Parathyroid adenoma (tissue), 2 donors: ENCODE measurements at regions not wholly inside any gene's neighbourhood (a gene's known extent, or its start where the extent isn't known, plus 50 kb on each side); places are given as distances from the start of the nearest gene placed in this dataset.

Experiments used
- H2AFZ ChIP-seq: fragments of 300-600 bp; sonication (generic); one replicate; pipeline ENCODE4 v1.7.0; 2017; ENCODE audit warnings: antibody characterized with exemption, mild to moderate bottlenecking
- H3K27ac ChIP-seq: fragments of 300-600 bp; sonication (generic); one replicate; pipeline ENCODE4 v1.7.0; 2017
- H3K27me3 ChIP-seq: fragments of 300-600 bp; sonication (generic); one replicate; pipeline ENCODE4 v1.7.0; 2017; ENCODE audit warnings: low read length; ENCODE audit not compliant: control insufficient read depth, insufficient read depth
- H3K36me3 ChIP-seq: fragments of 300-600 bp; sonication (generic); one replicate; pipeline ENCODE4 v1.7.0; 2017; ENCODE audit warnings: low read length; ENCODE audit not compliant: control insufficient read depth, insufficient read depth
- H3K4me1 ChIP-seq: fragments of 300-600 bp; sonication (generic); one replicate; pipeline ENCODE4 v1.7.0; 2017; ENCODE audit warnings: control low read depth
- H3K4me2 ChIP-seq: fragments of 300-600 bp; sonication (generic); one replicate; pipeline ENCODE4 v1.7.0; 2017; ENCODE audit warnings: low read length
- H3K4me3 ChIP-seq: fragments of 300-600 bp; sonication (generic); one replicate; pipeline ENCODE4 v1.7.0; 2017; ENCODE audit warnings: low read depth, low read length
- H3K79me2 ChIP-seq: fragments of 300-600 bp; sonication (generic); one replicate; pipeline ENCODE4 v1.7.0; 2017; ENCODE audit warnings: control low read depth
- H3K9ac ChIP-seq: fragments of 300-600 bp; sonication (generic); one replicate; pipeline ENCODE4 v1.7.0; 2017; ENCODE audit warnings: mild to moderate bottlenecking
- H3K9me3 ChIP-seq: fragments of 300-600 bp; sonication (generic); one replicate; pipeline ENCODE4 v1.7.0; 2017; ENCODE audit warnings: low read length; ENCODE audit not compliant: control insufficient read depth
- TF ChIP-seq, protein P1 (sequence below): fragments of 300-600 bp; sonication (generic); IDR thresholded peaks from one replicate; pipeline ENCODE4 v1.7.0; 2017; ENCODE audit warnings: antibody characterized with exemption, mild to moderate bottlenecking
- donor health status: primary hyperparathyroidism.

DNA sequence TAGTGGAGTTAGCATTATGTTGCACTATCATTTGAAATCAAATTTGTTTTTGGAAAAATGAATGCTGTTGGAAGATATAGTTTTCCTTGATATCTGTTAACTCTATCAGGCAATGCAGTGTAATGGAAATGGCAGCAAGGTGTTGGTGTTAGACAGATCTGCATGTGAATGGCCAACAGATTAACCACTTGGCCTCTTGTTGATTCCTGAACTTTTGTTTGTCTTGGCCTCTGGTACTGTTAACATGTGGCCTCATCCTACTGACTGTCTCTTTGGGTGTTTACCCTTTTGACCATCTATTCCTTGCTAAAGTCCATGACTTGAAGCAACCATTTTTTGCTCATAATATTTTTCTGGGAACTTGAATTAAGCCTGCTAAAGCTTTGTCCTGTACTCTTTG, 110.2 kb upstream of the CDH2 start:
- Histone ChIP-seq H3K27me3 (no peaks in the 10 kb centered on the region), H2AFZ (no peak overlapping the region), H3K4me2 (no peak overlapping the region), H3K36me3 (no peaks in the 10 kb centered on the region), H3K27ac (no peak overlapping the region), H3K79me2 (no peaks in the 10 kb centered on the region), H3K9me3 (no peaks in the 10 kb centered on the region), H3K4me1 (no peaks in the 10 kb centered on the region), H3K9ac (no peak overlapping the region), H3K4me3 (no peak overlapping the region)
- TF ChIP-seq, protein P1, sequence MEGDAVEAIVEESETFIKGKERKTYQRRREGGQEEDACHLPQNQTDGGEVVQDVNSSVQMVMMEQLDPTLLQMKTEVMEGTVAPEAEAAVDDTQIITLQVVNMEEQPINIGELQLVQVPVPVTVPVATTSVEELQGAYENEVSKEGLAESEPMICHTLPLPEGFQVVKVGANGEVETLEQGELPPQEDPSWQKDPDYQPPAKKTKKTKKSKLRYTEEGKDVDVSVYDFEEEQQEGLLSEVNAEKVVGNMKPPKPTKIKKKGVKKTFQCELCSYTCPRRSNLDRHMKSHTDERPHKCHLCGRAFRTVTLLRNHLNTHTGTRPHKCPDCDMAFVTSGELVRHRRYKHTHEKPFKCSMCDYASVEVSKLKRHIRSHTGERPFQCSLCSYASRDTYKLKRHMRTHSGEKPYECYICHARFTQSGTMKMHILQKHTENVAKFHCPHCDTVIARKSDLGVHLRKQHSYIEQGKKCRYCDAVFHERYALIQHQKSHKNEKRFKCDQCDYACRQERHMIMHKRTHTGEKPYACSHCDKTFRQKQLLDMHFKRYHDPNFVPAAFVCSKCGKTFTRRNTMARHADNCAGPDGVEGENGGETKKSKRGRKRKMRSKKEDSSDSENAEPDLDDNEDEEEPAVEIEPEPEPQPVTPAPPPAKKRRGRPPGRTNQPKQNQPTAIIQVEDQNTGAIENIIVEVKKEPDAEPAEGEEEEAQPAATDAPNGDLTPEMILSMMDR: no peak

DNA sequence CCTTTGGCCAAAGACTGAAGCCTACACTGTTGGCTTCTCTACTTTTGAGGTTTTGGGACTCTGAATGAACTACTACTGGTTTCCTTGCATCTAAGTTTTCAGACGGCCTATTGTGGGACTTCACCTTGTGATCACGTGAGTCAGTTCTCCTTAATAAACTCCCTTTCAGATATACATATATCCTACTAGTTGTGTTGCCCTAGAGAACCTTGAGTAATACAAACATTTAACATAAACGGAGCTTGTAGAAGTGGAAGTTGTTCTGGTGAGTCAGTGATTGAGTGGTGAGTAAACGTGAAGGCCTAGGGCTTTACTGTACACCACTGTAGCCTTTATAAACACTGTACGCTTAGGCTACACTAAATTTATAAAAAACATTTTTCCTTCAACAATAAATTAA, 107.2 kb upstream of the CDH2 start:
- H2AFZ ChIP-seq: no peak overlapping the region

DNA sequence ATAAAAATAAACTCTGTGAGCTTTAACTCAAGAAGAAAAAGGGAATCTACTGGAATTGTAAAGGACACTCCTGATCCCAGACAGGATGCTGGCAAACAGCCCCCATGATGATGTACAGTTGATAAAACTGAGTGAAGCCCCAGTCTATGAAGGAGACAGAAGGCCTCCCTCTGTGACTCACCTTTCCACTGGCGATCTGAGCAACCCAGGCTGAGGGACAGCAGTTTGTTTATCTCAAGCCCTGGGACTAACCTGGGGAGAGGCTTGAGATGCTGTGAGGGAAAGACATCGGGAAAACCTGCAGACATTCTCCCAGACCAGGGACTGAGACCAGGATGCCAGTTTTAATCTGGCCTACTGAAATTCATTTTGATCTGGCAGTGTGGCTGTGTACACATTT, 104.5 kb upstream of the CDH2 start:
- no peak overlapping the region for H3K4me3 ChIP-seq
- no peaks in the 10 kb centered on the region for H3K9me3 ChIP-seq
- H3K27ac ChIP-seq: no peak overlapping the region
- H3K79me2 ChIP-seq: no peaks in the 10 kb centered on the region
- H3K4me2 ChIP-seq: no peak overlapping the region
- TF ChIP-seq, protein P1: no peak
- H3K36me3 ChIP-seq: no peaks in the 10 kb centered on the region
- H3K27me3 ChIP-seq: no peaks in the 10 kb centered on the region
- H2AFZ ChIP-seq: no peak overlapping the region
- no peaks in the 10 kb centered on the region for H3K4me1 ChIP-seq
- H3K9ac ChIP-seq: no peak overlapping the region

More for the DNA sequence above, 107.2 kb upstream of the CDH2 start:
- H3K4me1 ChIP-seq: no peaks in the 10 kb centered on the region
- H3K9me3 ChIP-seq: no peaks in the 10 kb centered on the region
- TF ChIP-seq, protein P1: no peak
- no peaks in the 10 kb centered on the region for H3K36me3 ChIP-seq
- no peak overlapping the region for H3K9ac ChIP-seq
- no peak overlapping the region for H3K4me2 ChIP-seq
- H3K4me3 ChIP-seq: no peak overlapping the region
- H3K27me3 ChIP-seq: no peaks in the 10 kb centered on the region
- no peaks in the 10 kb centered on the region for H3K79me2 ChIP-seq
- no peak overlapping the region for H3K27ac ChIP-seq

DNA sequence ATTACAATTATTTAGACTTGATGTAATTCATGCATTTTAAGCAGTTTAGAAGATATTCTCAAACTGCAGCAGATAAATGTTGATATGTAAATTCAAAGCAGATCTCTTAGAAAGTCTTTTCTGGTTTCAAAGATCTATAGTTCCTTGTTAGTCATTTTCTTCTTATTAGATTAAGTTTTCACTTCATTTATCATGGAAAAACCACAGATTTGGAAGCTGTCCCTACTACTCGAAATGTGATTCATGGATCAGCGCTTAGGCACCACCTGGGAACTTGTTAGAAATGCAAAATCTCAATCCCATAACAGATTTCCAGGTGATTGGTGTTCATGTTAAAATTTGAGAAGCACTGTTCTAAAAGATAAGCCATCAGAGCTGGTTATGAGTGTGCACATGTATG, 92.8 kb upstream of the CDH2 start:
- no peaks in the 10 kb centered on the region for H3K36me3 ChIP-seq
- no peaks in the 10 kb centered on the region for H3K79me2 ChIP-seq
- H3K27ac ChIP-seq: no peak overlapping the region
- no peak overlapping the region for H3K9ac ChIP-seq
- no peaks in the 10 kb centered on the region for H3K9me3 ChIP-seq
- no peaks in the 10 kb centered on the region for H3K4me1 ChIP-seq
- TF ChIP-seq, protein P1: no peak
- no peaks in the 10 kb centered on the region for H3K27me3 ChIP-seq
- H2AFZ ChIP-seq: no peak overlapping the region
- H3K4me2 ChIP-seq: no peak overlapping the region
- H3K4me3 ChIP-seq: no peak overlapping the region

DNA sequence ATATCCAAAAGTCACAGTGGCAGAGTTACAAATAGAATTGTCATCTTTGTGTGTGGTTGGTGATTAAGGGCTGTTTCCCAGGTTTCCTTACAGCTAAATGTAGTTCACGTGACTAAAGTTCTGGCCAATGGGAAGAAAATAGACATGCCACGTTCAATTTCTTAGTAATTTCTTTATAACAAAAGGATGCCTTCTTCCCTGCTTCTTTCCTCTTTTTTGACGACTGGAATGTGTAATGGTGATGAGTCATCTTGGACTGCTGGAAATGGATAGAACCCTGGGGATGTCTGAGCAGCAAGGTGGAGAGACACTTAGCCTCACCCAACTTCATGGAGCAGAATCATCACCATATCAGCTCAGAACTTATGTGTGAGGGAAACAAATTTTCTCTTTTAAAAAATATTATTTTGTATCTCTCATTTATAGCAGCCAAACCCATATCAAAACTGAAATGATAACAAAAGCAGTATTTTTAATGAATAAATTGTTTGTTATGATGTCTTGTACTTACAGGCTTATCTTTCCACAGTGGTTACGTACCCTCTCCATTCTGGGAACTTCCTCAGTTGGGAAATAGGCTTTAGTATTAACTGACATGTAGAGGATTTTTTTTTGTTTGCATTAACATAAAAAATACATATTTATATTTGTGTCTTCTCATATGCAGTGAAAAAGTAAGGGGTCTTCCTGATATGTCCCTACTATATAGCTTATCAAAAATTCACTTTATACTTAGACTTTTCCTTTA, 91.1 kb upstream of the CDH2 start:
- Histone ChIP-seq H2AFZ (no peak overlapping the region), H3K4me1 (no peaks in the 10 kb centered on the region), H3K36me3 (no peaks in the 10 kb centered on the region), H3K4me3 (no peak overlapping the region), H3K9me3 (no peaks in the 10 kb centered on the region), H3K27me3 (no peaks in the 10 kb centered on the region), H3K4me2 (no peak overlapping the region), H3K27ac (no peak overlapping the region), H3K79me2 (no peaks in the 10 kb centered on the region), H3K9ac (no peak overlapping the region)
- TF ChIP-seq, protein P1: no peak
